PC-9 (cell line): ENCODE measurements at regions not wholly inside any gene's neighbourhood (a gene's known extent, or its start where the extent isn't known, plus 50 kb on each side); places are given as distances from the start of the nearest gene placed in this dataset.

Experiments used
- BruUV-seq: library from RNA; stranded (reverse); fragments of 400-500 nt; replicated peaks from 2 replicates; lab custom pipeline; 2021; lab: Mats Ljungman, UMichigan
- CTCF ChIA-PET: fragments of 300-600 bp; sonication (Branson Sonifier 250); formaldehyde crosslinking; loops from one replicate; lab custom pipeline; 2022; ENCODE audit warnings: antibody characterized with exemption; lab: Charles Lee
- POLR2A ChIA-PET: fragments of 300-600 bp; sonication (Branson Sonifier 250); formaldehyde crosslinking; loops from one replicate; lab custom pipeline; 2022; ENCODE audit warnings: antibody characterized with exemption; ENCODE audit not compliant: unreplicated experiment; lab: Charles Lee
- DNase-seq, 2 experiments: peaks; one replicate each; pipeline versions ENCODE4 v3.0.0 to v3.0.0-alpha.2; 2015 to 2022; ENCODE audit warnings: mixed read lengths in 1 of 2
- H2AFZ ChIP-seq: fragments of 200-600 bp; sonication (generic); 2 replicates; pipeline ENCODE4 v1.8.1; 2017; ENCODE audit warnings: antibody characterized with exemption
- H3F3A ChIP-seq: fragments of 200-600 bp; sonication (generic); 2 replicates; pipeline ENCODE4 v1.8.1; 2017; ENCODE audit warnings: antibody characterized with exemption, mild to moderate bottlenecking, low read depth; ENCODE audit not compliant: insufficient read depth
- H3K27ac ChIP-seq: fragments of 200-600 bp; sonication (generic); 2 replicates; pipeline ENCODE4 v1.6.1; 2016; ENCODE audit warnings: mixed run types
- H3K27me3 ChIP-seq: fragments of 200-600 bp; sonication (generic); 2 replicates; pipeline ENCODE4 v1.6.1; 2016; ENCODE audit warnings: low read depth, mixed run types; ENCODE audit not compliant: insufficient read depth
- H3K36me3 ChIP-seq: fragments of 200-600 bp; sonication (generic); 2 replicates; pipeline ENCODE4 v1.6.1; 2016; ENCODE audit warnings: low read depth, mixed run types
- H3K4me1 ChIP-seq: fragments of 200-600 bp; sonication (generic); replicated peaks from 2 replicates; pipeline ENCODE4 v1.6.1; 2016; ENCODE audit warnings: mixed run types; ENCODE audit not compliant: insufficient read depth
- H3K4me2 ChIP-seq: fragments of 200-600 bp; sonication (generic); 2 replicates; pipeline ENCODE4 v1.6.1; 2017; ENCODE audit warnings: mixed run types
- H3K4me3 ChIP-seq: fragments of 200-600 bp; sonication (generic); 2 replicates; pipeline ENCODE4 v1.6.1; 2016; ENCODE audit warnings: mixed run types
- H3K79me2 ChIP-seq: fragments of 200-600 bp; sonication (generic); 2 replicates; pipeline ENCODE4 v1.6.1; 2017; ENCODE audit warnings: low read depth, mixed run types
- H3K9me2 ChIP-seq: fragments of 200-600 bp; sonication (generic); 2 replicates; pipeline ENCODE4 v1.8.1; 2017; ENCODE audit warnings: mild to moderate bottlenecking; ENCODE audit not compliant: insufficient read depth
- H3K9me3 ChIP-seq: fragments of 200-600 bp; sonication (generic); 2 replicates; pipeline ENCODE4 v1.8.1; 2016; ENCODE audit warnings: low read depth; ENCODE audit not compliant: insufficient read depth
- H4K20me1 ChIP-seq: fragments of 200-600 bp; sonication (generic); 2 replicates; pipeline ENCODE4 v1.8.1; 2017; ENCODE audit not compliant: insufficient read depth
- CTCF ChIP-seq: fragments of 200-600 bp; sonication (generic); conservative IDR thresholded peaks from 2 replicates; pipeline ENCODE4 v1.6.1; 2017; ENCODE audit warnings: mixed run types, antibody characterized with exemption, mild to moderate bottlenecking, moderate library complexity
- EZH2 ChIP-seq: fragments of 200-600 bp; sonication (generic); IDR thresholded peaks from 2 replicates; pipeline ENCODE4 v1.8.0; 2017; ENCODE audit warnings: antibody characterized with exemption, low read depth
- intact Hi-C: fragments of 100-400 bp; cut with micrococcal nuclease; formaldehyde crosslinking; loops from one replicate; pipeline ENCODE4 v1.10.0; 2022; ENCODE audit not compliant: unreplicated experiment

- BruUV-seq: no TSS peak
- no peaks in the 10 kb centered on the region for H3K79me2 ChIP-seq
- no peak for DNase-seq
- H3K9me3 ChIP-seq: no peaks in the 10 kb centered on the region
- intact Hi-C loops: no loop called here
- no peaks in the 10 kb centered on the region for H3K4me1 ChIP-seq
- CTCF ChIA-PET: no interaction called here
- no peak for TF ChIP-seq CTCF
- TF ChIP-seq EZH2: no peak
- no peaks in the 10 kb centered on the region for H3K36me3 ChIP-seq
- POLR2A ChIA-PET: no interaction called here
- H3K9me2 ChIP-seq: no peaks in the 10 kb centered on the region
- H3K27me3 ChIP-seq: no peaks in the 10 kb centered on the region
- H4K20me1 ChIP-seq: no peaks in the 10 kb centered on the region
- no peak overlapping the region for H3K27ac ChIP-seq
- H3K4me2 ChIP-seq: no peak overlapping the region
- no peak overlapping the region for H2AFZ ChIP-seq
- H3K4me3 ChIP-seq: no peak overlapping the region
- H3F3A ChIP-seq: no peaks in the 10 kb centered on the region
These were observed 686.1 kb downstream of the KCNJ3 start for GRCh38 chr2:155384555-155385123.

- no peaks in the 10 kb centered on the region for H3K27me3 ChIP-seq
- no peaks in the 10 kb centered on the region for H3F3A ChIP-seq
- no peak overlapping the region for H3K27ac ChIP-seq
- no peaks in the 10 kb centered on the region for H4K20me1 ChIP-seq
- H3K4me1 ChIP-seq: no peaks in the 10 kb centered on the region
- no peak overlapping the region for H3K4me3 ChIP-seq
- ChIA-PET CTCF (no interaction called here), POLR2A (no interaction called here)
- no peak overlapping the region for H3K4me2 ChIP-seq
- no peak for TF ChIP-seq CTCF
- no peak for TF ChIP-seq EZH2
- intact Hi-C loops: no loop called here
- no peak overlapping the region for H2AFZ ChIP-seq
- no peaks in the 10 kb centered on the region for H3K9me2 ChIP-seq
- H3K36me3 ChIP-seq: no peaks in the 10 kb centered on the region
- no peak for DNase-seq
- no peaks in the 10 kb centered on the region for H3K79me2 ChIP-seq
- no TSS peak for BruUV-seq
- H3K9me3 ChIP-seq: no peaks in the 10 kb centered on the region
These were observed 684.3 kb downstream of the KCNJ3 start for GRCh38 chr2:155382776-155383175.

GRCh38 chr2:155381436-155381835, 682.9 kb downstream of the KCNJ3 start:
- DNase-seq: no peak
- BruUV-seq: no TSS peak
- intact Hi-C loops: no loop called here
- ChIA-PET POLR2A (no interaction called here), CTCF (interaction anchor here (0.7 kb wide), 1 partner anchor 1208 kb away, joined by 3 read pairs; no protein-coding TSS in a partner anchor)
- Histone ChIP-seq H3K9me2 (no peaks in the 10 kb centered on the region), H3K9me3 (no peaks in the 10 kb centered on the region), H3F3A (no peaks in the 10 kb centered on the region), H2AFZ (no peak overlapping the region), H3K27ac (no peak overlapping the region), H3K4me1 (no peaks in the 10 kb centered on the region), H4K20me1 (no peaks in the 10 kb centered on the region), H3K79me2 (no peaks in the 10 kb centered on the region), H3K4me3 (no peak overlapping the region), H3K36me3 (no peaks in the 10 kb centered on the region), H3K4me2 (no peak overlapping the region), H3K27me3 (no peaks in the 10 kb centered on the region)
- no peak for TF ChIP-seq EZH2
- no peak for TF ChIP-seq CTCF
